Activated CD4-positive, alpha-beta memory T cell treated with anti-CD3 and anti-CD28 coated beads, Interleukin-2, amount 10 ng/mL, durations not matched to agents 7 days and 5 days (primary cell): ENCODE measurements at regions not wholly inside any gene's neighbourhood (a gene's known extent, or its start where the extent isn't known, plus 50 kb on each side); places are given as distances from the start of the nearest gene placed in this dataset.

Source experiments
- CTCF ChIA-PET: fragments of 350-600 bp; sonication (Branson Sonifier 250); formaldehyde crosslinking; loops from one replicate; lab custom pipeline; 2021; ENCODE audit warnings: antibody characterized with exemption, inconsistent platforms; lab: Charles Lee
- POLR2A ChIA-PET: fragments of 350-600 bp; sonication (Branson Sonifier 250); formaldehyde crosslinking; loops from one replicate; lab custom pipeline; 2021; ENCODE audit warnings: antibody characterized with exemption; lab: Charles Lee
- DNase-seq: peaks from one replicate; pipeline ENCODE4 v3.0.0-alpha.2; 2020
- H3K27ac Mint-ChIP-seq: one replicate; pipeline ENCODE4 v1.8.0; 2021; ENCODE audit warnings: mild to moderate bottlenecking, mixed read lengths
- H3K27me3 Mint-ChIP-seq: one replicate; pipeline ENCODE4 v1.8.0; 2021; ENCODE audit warnings: mixed read lengths
- H3K36me3 Mint-ChIP-seq: one replicate; pipeline ENCODE4 v1.8.0; 2021; ENCODE audit warnings: low read depth, mixed read lengths
- H3K4me1 Mint-ChIP-seq: one replicate; pipeline ENCODE4 v1.8.0; 2021; ENCODE audit warnings: mixed read lengths
- H3K4me3 Mint-ChIP-seq: one replicate; pipeline ENCODE4 v1.8.0; 2021; ENCODE audit warnings: mild to moderate bottlenecking, mixed read lengths
- H3K9me3 Mint-ChIP-seq: one replicate; pipeline ENCODE4 v1.8.0; 2021; ENCODE audit warnings: mixed read lengths

- H3K4me3 Mint-ChIP-seq = no peak overlapping the region
- CTCF ChIA-PET = interaction anchor here (0.8 kb wide), 1 partner anchor 10 kb away, joined by 3 read pairs; no protein-coding TSS in a partner anchor
- POLR2A ChIA-PET = no interaction called here
- no peaks in the 10 kb centered on the region for H3K9me3 Mint-ChIP-seq
- H3K4me1 Mint-ChIP-seq = no peaks in the 10 kb centered on the region
- no peak overlapping the region for H3K27ac Mint-ChIP-seq
- DNase-seq = peak; percentile 10
- no peaks in the 10 kb centered on the region for H3K36me3 Mint-ChIP-seq
- H3K27me3 Mint-ChIP-seq = peaks cover 7% of the 10 kb centered on the region
Measured at GRCh38 chr11:134561331-134561720, 149.3 kb upstream of the B3GAT1 start.

DNA sequence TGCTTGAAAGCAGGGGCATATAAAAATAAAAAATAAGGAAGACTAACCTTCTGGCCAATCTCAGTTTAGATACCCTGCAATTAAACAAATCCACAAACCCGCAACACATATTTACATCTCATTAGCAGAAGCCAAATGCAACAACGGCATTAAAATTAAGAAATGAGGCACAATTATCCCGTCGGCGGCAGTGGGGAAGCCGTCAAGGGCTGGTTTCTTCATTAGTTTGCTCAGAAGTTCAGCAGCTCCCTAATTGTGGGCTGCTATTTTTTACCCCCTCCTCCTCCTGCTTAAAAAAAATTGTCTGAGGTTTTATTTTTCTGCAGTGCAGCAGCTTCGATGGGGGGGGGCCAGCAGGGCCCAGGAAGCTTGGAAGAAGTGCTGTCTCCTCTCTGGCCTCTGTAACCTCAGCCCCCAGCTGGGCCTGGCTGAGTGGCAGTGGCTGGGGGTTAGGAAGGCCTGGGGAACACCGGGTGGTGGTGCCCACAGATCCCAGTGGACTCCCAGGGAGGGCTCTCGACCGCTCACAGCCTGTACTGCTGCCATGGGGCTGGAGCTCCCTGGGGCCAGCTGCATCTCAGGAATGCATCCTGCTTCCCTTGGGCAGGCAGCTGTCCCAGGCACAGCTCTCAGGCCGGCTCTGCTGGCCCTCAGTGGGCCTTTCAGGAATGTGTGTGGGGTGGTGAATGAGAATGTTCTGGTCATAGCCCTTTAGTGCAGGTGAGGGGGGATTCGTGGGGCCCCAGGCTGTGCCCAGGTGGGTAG, 148.7 kb upstream of the B3GAT1 start:
- POLR2A ChIA-PET = no interaction called here
- peaks cover 7% of the 10 kb centered on the region for H3K27me3 Mint-ChIP-seq
- H3K9me3 Mint-ChIP-seq = no peaks in the 10 kb centered on the region
- H3K4me1 Mint-ChIP-seq = no peaks in the 10 kb centered on the region
- CTCF ChIA-PET = interaction anchor here (0.8 kb wide), 1 partner anchor 11 kb away, joined by 3 read pairs; no protein-coding TSS in a partner anchor
- H3K27ac Mint-ChIP-seq = no peak overlapping the region
- H3K4me3 Mint-ChIP-seq = no peak overlapping the region
- peak; percentile 9 for DNase-seq
- no peaks in the 10 kb centered on the region for H3K36me3 Mint-ChIP-seq

DNA sequence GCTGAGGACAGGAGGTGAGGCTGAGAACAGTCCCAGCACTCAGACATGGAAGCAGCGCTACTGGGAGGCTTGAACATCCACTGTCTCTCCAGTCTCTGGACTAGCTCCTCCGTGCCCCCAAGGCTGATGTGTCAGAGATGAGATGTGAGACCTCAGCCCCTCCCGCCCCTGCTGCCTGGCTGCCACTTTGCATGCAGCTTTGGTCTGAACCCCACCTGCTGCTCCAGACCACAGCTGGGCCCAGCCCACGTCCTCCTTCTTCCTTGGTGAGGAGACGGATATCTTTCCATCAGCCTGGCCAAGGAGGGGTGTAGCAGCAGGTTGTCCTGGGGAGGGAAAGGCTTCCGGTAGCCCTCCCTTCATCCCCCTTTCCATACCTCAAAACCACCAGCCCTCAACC, 148.0 kb upstream of the B3GAT1 start:
- Mint-ChIP-seq H3K27me3 (peaks cover 7% of the 10 kb centered on the region), H3K9me3 (no peaks in the 10 kb centered on the region), H3K27ac (no peak overlapping the region), H3K4me3 (no peak overlapping the region), H3K4me1 (no peaks in the 10 kb centered on the region), H3K36me3 (no peaks in the 10 kb centered on the region)
- POLR2A ChIA-PET = no interaction called here
- peak; percentile 10 for DNase-seq
- CTCF ChIA-PET = no interaction called here

GRCh38 chr11:134559602-134559962, 147.5 kb upstream of the B3GAT1 start:
- POLR2A ChIA-PET = no interaction called here

GRCh38 chr11:134558916-134559601, 147.0 kb upstream of the B3GAT1 start:
- Mint-ChIP-seq H3K27me3 (peaks cover 7% of the 10 kb centered on the region), H3K4me3 (no peak overlapping the region), H3K9me3 (no peaks in the 10 kb centered on the region), H3K4me1 (no peaks in the 10 kb centered on the region), H3K36me3 (no peaks in the 10 kb centered on the region), H3K27ac (no peak overlapping the region)
- POLR2A ChIA-PET = no interaction called here
- peak; percentile 9 for DNase-seq
- CTCF ChIA-PET = interaction anchor here (1.8 kb wide), 1 partner anchor 199 kb away, joined by 4 read pairs; no protein-coding TSS in a partner anchor

More at GRCh38 chr11:134559602-134559962, 147.5 kb upstream of the B3GAT1 start:
- Mint-ChIP-seq H3K9me3 (no peaks in the 10 kb centered on the region), H3K27me3 (peaks cover 7% of the 10 kb centered on the region), H3K4me3 (no peak overlapping the region), H3K4me1 (no peaks in the 10 kb centered on the region), H3K27ac (no peak overlapping the region), H3K36me3 (no peaks in the 10 kb centered on the region)
- peak; percentile 8 for DNase-seq
- CTCF ChIA-PET = no interaction called here

DNA sequence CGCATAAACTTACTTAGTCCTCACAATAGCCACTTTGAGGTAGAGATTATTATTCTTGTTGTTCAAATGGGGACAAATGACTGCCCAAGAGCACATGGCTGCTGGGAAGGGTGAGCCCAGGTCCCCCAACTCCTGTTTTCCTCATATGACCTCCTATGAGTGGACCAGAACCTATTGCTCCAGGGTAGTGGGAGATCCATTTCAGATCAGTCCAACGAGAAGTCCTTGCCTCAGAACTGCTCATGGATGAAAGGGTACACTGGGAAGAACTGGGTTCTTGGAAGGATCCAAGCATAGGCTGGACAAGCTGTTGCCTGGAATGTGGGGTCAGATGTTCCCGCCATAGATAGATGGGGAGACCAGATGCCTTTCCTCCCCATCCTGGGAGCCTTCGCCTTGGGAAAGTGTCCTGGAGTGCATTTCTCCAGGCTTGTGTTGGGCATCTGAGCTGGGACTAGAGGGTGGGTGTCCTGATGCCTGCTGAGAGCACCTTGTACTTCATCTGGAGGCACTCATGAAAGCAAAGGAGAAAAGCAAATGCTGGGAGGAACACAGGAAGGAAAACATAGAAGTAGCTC, 146.3 kb upstream of the B3GAT1 start:
- CTCF ChIA-PET = interaction anchor here (1.8 kb wide), 1 partner anchor 199 kb away, joined by 4 read pairs; no protein-coding TSS in a partner anchor
- no peak overlapping the region for H3K4me3 Mint-ChIP-seq
- H3K9me3 Mint-ChIP-seq = no peaks in the 10 kb centered on the region
- peaks cover 7% of the 10 kb centered on the region for H3K27me3 Mint-ChIP-seq
- no peak overlapping the region for H3K27ac Mint-ChIP-seq
- no peaks in the 10 kb centered on the region for H3K36me3 Mint-ChIP-seq
- H3K4me1 Mint-ChIP-seq = no peaks in the 10 kb centered on the region
- POLR2A ChIA-PET = no interaction called here
- peak; percentile 9 for DNase-seq

- Mint-ChIP-seq H3K4me3 (no peak overlapping the region), H3K4me1 (no peaks in the 10 kb centered on the region), H3K27ac (no peak overlapping the region), H3K9me3 (no peaks in the 10 kb centered on the region), H3K27me3 (peaks cover 7% of the 10 kb centered on the region), H3K36me3 (no peaks in the 10 kb centered on the region)
- ChIA-PET CTCF (interaction anchor here (0.7 to 1.8 kb wide), 2 partner anchors 9 to 198 kb away, joined by 3 to 4 read pairs; no protein-coding TSS in a partner anchor), POLR2A (no interaction called here)
- peak; percentile 5 for DNase-seq
Measured at GRCh38 chr11:134557571-134558257, 145.7 kb upstream of the B3GAT1 start.

GRCh38 chr11:134556186-134556585, 144.1 kb upstream of the B3GAT1 start:
- Mint-ChIP-seq H3K27ac (no peak overlapping the region), H3K27me3 (peaks cover 14% of the 10 kb centered on the region), H3K4me1 (no peaks in the 10 kb centered on the region), H3K4me3 (no peak overlapping the region), H3K9me3 (peaks cover 2% of the 10 kb centered on the region), H3K36me3 (no peaks in the 10 kb centered on the region)
- CTCF ChIA-PET = no interaction called here
- POLR2A ChIA-PET = no interaction called here
- DNase-seq = peak; percentile 8

DNA sequence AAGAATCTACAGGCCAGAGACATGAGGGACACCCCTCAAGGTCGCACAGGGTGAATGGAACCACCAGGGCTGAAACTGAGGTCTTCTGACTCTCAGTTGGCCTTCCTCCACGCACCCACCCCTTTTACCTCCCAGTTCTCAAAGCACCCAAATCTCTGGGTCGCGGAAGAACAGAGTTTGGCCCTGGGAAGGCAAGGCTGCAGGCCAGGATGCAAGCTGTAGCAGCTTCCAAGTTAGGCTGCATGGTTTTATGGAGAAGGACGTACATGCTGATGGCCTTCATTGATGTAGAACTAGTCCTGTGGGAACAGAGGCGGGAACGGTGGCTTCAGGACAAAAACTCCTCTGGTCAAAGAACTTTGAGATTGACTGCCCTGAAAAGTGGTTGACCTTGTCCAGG, 143.5 kb upstream of the B3GAT1 start:
- no peak overlapping the region for H3K27ac Mint-ChIP-seq
- peaks cover 2% of the 10 kb centered on the region for H3K9me3 Mint-ChIP-seq
- no peaks in the 10 kb centered on the region for H3K36me3 Mint-ChIP-seq
- DNase-seq = peak; percentile 11
- no peaks in the 10 kb centered on the region for H3K4me1 Mint-ChIP-seq
- no peak overlapping the region for H3K4me3 Mint-ChIP-seq
- H3K27me3 Mint-ChIP-seq = peaks cover 15% of the 10 kb centered on the region
- ChIA-PET CTCF (no interaction called here), POLR2A (no interaction called here)

DNA sequence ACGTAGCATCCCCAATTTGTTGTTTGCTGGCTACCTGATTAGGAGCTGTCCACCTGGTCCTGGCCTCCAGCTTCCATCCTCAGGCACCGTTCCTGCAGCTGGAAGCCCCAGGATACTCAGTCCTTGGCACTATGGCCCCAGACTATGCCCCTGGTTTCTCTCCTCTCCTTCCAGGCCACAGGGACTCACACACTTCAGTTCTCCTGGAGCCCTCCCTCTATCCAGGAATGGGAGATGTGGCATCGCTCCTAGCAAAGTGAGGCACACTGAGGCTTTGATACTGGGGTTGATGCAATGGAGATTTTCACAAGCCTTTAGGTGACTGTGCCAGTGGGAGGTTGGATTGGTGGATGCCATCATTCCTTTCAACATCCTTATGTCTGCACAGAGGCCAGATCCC, 142.8 kb upstream of the B3GAT1 start:
- Mint-ChIP-seq H3K9me3 (peaks cover 2% of the 10 kb centered on the region), H3K4me3 (no peak overlapping the region)
- CTCF ChIA-PET = no interaction called here

GRCh38 chr11:134554106-134554505, 142.1 kb upstream of the B3GAT1 start:
- no peaks in the 10 kb centered on the region for H3K36me3 Mint-ChIP-seq
- H3K27me3 Mint-ChIP-seq = peaks cover 20% of the 10 kb centered on the region
- DNase-seq = no peak
- H3K27ac Mint-ChIP-seq = no peak overlapping the region
- no peaks in the 10 kb centered on the region for H3K4me1 Mint-ChIP-seq
- ChIA-PET POLR2A (no interaction called here), CTCF (no interaction called here)
- H3K9me3 Mint-ChIP-seq = peaks cover 2% of the 10 kb centered on the region
- no peak overlapping the region for H3K4me3 Mint-ChIP-seq

More for the DNA sequence above, 142.8 kb upstream of the B3GAT1 start:
- POLR2A ChIA-PET = no interaction called here
- H3K36me3 Mint-ChIP-seq = no peaks in the 10 kb centered on the region
- peaks cover 17% of the 10 kb centered on the region for H3K27me3 Mint-ChIP-seq
- peak; percentile 7 for DNase-seq
- H3K27ac Mint-ChIP-seq = no peak overlapping the region
- no peaks in the 10 kb centered on the region for H3K4me1 Mint-ChIP-seq

GRCh38 chr11:134552749-134553148, 140.7 kb upstream of the B3GAT1 start:
- peaks cover 2% of the 10 kb centered on the region for H3K9me3 Mint-ChIP-seq
- H3K36me3 Mint-ChIP-seq = no peaks in the 10 kb centered on the region
- DNase-seq = no peak
- H3K27ac Mint-ChIP-seq = no peak overlapping the region
- ChIA-PET CTCF (no interaction called here), POLR2A (no interaction called here)
- peaks cover 25% of the 10 kb centered on the region for H3K27me3 Mint-ChIP-seq
- no peaks in the 10 kb centered on the region for H3K4me1 Mint-ChIP-seq
- no peak overlapping the region for H3K4me3 Mint-ChIP-seq

DNA sequence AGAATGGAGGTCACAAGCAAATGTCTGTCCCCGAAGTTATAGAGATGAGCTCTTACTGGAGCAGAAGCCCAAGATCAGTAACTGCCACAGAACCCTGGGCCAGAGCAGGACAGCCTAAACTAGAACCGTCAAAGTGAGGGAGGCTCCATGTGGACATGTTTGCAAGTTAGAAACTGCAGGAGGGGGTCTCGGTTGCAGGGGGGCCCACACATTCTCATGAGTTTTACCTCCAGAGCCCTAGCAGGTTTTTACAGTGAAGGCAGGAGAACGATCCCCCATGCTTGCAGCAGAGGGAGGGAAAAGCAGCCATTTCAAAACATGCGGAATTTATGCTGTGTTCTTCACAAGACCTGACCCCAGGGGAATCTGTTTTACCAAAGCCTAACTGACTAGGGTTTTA, 133.5 kb upstream of the B3GAT1 start:
- no peaks in the 10 kb centered on the region for H3K9me3 Mint-ChIP-seq
- peaks cover 17% of the 10 kb centered on the region for H3K27me3 Mint-ChIP-seq
- H3K4me1 Mint-ChIP-seq = no peaks in the 10 kb centered on the region
- H3K4me3 Mint-ChIP-seq = no peak overlapping the region
- DNase-seq = no peak
- ChIA-PET POLR2A (no interaction called here), CTCF (no interaction called here)
- no peaks in the 10 kb centered on the region for H3K36me3 Mint-ChIP-seq
- no peak overlapping the region for H3K27ac Mint-ChIP-seq
